A549 (cell line): ENCODE measurements at regions not wholly inside any gene's neighbourhood (a gene's known extent, or its start where the extent isn't known, plus 50 kb on each side); places are given as distances from the start of the nearest gene placed in this dataset.

Experiments
- CTCF ChIP-seq: fragments of >200 bp; sonication (Bioruptor Twin); formaldehyde crosslinking; IDR thresholded peaks from 3 replicates; pipeline ENCODE4 v1.5.1; 2016
- POLR2A ChIP-seq: IDR thresholded peaks from 2 replicates; pipeline ENCODE4 v1.6.1; 2012; ENCODE audit warnings: mild to moderate bottlenecking, low read length
- REST ChIP-seq: fragments of 200-600 bp; sonication (generic); IDR thresholded peaks from 2 replicates; pipeline ENCODE4 v1.6.1; 2016; ENCODE audit warnings: antibody characterized with exemption, mild to moderate bottlenecking, moderate library complexity
- USF2 ChIP-seq: fragments of 450-650 bp; IDR thresholded peaks from 2 replicates; pipeline ENCODE4 v1.6.1; 2014; ENCODE audit warnings: antibody characterized with exemption

- TF ChIP-seq REST (no peak), CTCF (no peak), USF2 (no peak), POLR2A (no peak)
Measured at GRCh38 chr7:83778073-83778443, 129.1 kb upstream of the SEMA3E start.
